Right lobe of liver (tissue), 6 donors: ENCODE measurements at regions not wholly inside any gene's neighbourhood (a gene's known extent, or its start where the extent isn't known, plus 50 kb on each side); places are given as distances from the start of the nearest gene placed in this dataset.
A peak's percentile ranks its signal among the peaks of the same experiment; 100 is the strongest.

Source experiments
- ATAC-seq, 4 donors: fragments of 200-7000 bp; cut with Tn5 transposase; one replicate each; pipeline ENCODE4 v1.9.1; 2020; ENCODE audit warnings: mild to moderate bottlenecking in 4 of 4, moderate library complexity in 4 of 4
- DNase-seq, 3 donors: peaks; one replicate each; pipeline ENCODE4 v3.0.0-alpha.2; 2020
- H3K27ac ChIP-seq, 3 donors: fragments of 200-600 bp; one replicate each; pipeline ENCODE4 v1.8.0; 2022
- H3K27me3 ChIP-seq, 2 donors: fragments of 200-600 bp; one replicate each; pipeline ENCODE4 v1.8.0; 2022
- H3K36me3 ChIP-seq, 4 donors: fragments of 200-600 bp; sonication (generic) in 1 of 4; one replicate each; pipeline versions ENCODE4 v1.5.1 to v1.8.0; 2017 to 2022; ENCODE audit warnings: control low read depth in 1 of 4
- H3K4me1 ChIP-seq, 4 donors: fragments of 200-600 bp; sonication (generic) in 1 of 4; one replicate each; pipeline versions ENCODE4 v1.5.1 to v1.8.0; 2017 to 2022; ENCODE audit warnings: control low read depth in 1 of 4
- H3K4me3 ChIP-seq, 3 donors: fragments of 200-600 bp; one replicate each; pipeline ENCODE4 v1.8.0; 2022
- H3K9me3 ChIP-seq, 4 donors: fragments of 200-600 bp; sonication (generic) in 1 of 4; one replicate each; pipeline versions ENCODE4 v1.5.1 to v1.8.0; 2017 to 2022; ENCODE audit warnings: control low read depth in 1 of 4
- POLR2A ChIP-seq: fragments of 450-650 bp; IDR thresholded peaks from one replicate; pipeline ENCODE4 v1.6.1; 2017; ENCODE audit warnings: antibody characterized with exemption, mild to moderate bottlenecking
- WGBS: methylation state at CpG from one replicate; pipeline ENCODE4 v1.1.6; 2018; ENCODE audit warnings: low coverage, low lambda C conversion rate; ENCODE audit not compliant: insufficient coverage; ENCODE audit errors: missing lambda C conversion rate; 5-methylcytosine and 5-hydroxymethylcytosine counted together
- intact Hi-C, 2 donors: fragments of 100-400 bp; cut with DNase I; formaldehyde crosslinking; loops; one replicate each; pipeline versions ENCODE4 v1.11.2 to v1.14.1; 2022
- TF ChIP-seq, protein P1 (sequence below), 4 donors: fragments of 200-600 bp in 3 of 4; fragments of 450-650 bp in 1 of 4; IDR thresholded peaks; one replicate each; pipeline versions ENCODE4 v1.5.1 to v1.8.0; 2016 to 2022; ENCODE audit warnings: antibody characterized with exemption in 4 of 4, mild to moderate bottlenecking in 2 of 4
- donor health status: DM: no; HTN: yes; CAD: no.
- donor health status: DM: no; HTN: no; CAD: no.
- donor health status: DM: no; HTN: no; CAD: no.
- donor health status: DM: no; HTN: yes; CAD: no.
- donor health status: DM: no; HTN: yes; CAD: no.

GRCh38 chr12:25328072-25328712 lies 77.5 kb upstream of the KRAS start:
- Histone ChIP-seq H3K4me3 (no peak overlapping the region), H3K4me1 (no peaks in the 10 kb centered on the region), H3K36me3 (no peaks in the 10 kb centered on the region), H3K27me3 (no peaks in the 10 kb centered on the region), H3K27ac (peak overlapping the region in 1 of 3 donors; percentile 9), H3K9me3 (no peaks in the 10 kb centered on the region)
- ATAC-seq, result peak; percentile 77 to 92 (median 88)
- TF ChIP-seq, protein P1, sequence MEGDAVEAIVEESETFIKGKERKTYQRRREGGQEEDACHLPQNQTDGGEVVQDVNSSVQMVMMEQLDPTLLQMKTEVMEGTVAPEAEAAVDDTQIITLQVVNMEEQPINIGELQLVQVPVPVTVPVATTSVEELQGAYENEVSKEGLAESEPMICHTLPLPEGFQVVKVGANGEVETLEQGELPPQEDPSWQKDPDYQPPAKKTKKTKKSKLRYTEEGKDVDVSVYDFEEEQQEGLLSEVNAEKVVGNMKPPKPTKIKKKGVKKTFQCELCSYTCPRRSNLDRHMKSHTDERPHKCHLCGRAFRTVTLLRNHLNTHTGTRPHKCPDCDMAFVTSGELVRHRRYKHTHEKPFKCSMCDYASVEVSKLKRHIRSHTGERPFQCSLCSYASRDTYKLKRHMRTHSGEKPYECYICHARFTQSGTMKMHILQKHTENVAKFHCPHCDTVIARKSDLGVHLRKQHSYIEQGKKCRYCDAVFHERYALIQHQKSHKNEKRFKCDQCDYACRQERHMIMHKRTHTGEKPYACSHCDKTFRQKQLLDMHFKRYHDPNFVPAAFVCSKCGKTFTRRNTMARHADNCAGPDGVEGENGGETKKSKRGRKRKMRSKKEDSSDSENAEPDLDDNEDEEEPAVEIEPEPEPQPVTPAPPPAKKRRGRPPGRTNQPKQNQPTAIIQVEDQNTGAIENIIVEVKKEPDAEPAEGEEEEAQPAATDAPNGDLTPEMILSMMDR (IDR thresholded peaks at IDR 0.05), result no peak
- TF ChIP-seq POLR2A, result no peak
- 25% methylated on average over 5 of the region's 5 CpGs for WGBS
- intact Hi-C loops, result no loop called here
- peak in 1 of 3 donors; percentile 59 for DNase-seq

- DNase-seq (no peak), ATAC-seq (no peak)
- 72% methylated on average over 4 of the region's 4 CpGs for WGBS
- intact Hi-C loops, result no loop called here
- H3K9me3 ChIP-seq, result no peaks in the 10 kb centered on the region
- H3K4me1 ChIP-seq, result no peaks in the 10 kb centered on the region
- H3K4me3 ChIP-seq, result no peak overlapping the region
- H3K27ac ChIP-seq, result no peak overlapping the region
- no peaks in the 10 kb centered on the region for H3K36me3 ChIP-seq
- no peaks in the 10 kb centered on the region for H3K27me3 ChIP-seq
- no peak for TF ChIP-seq POLR2A
Observed at GRCh38 chr12:25327321-25327720, 76.6 kb upstream of the KRAS start.

- no peak for ATAC-seq
Observed at GRCh38 chr12:25326326-25326725, 75.6 kb upstream of the KRAS start.

DNA sequence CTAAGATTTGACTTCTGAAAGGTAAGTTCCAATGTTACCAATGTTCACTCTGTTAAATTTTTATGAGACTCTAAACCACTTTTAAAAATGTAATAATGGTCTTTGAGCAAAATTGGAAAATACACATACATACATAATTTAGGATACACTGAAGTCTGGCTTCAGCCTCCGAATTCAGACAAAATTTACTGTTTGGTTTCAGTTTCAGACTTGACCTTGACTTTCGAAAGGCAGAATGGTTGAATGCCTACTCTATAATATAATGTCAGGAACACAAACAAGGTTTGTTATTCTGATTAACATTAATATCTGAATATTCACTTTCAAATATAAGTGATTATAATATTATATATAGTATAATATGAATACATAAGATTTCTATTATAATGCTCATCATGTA lies 74.1 kb upstream of the KRAS start:
- H3K27ac ChIP-seq, result no peak overlapping the region
- WGBS, result 39% methylated on average over 2 of the region's 2 CpGs
- no peaks in the 10 kb centered on the region for H3K9me3 ChIP-seq
- no peak for TF ChIP-seq POLR2A
- intact Hi-C loops, result no loop called here
- DNase-seq (no peak), ATAC-seq (no peak)
- H3K36me3 ChIP-seq, result no peaks in the 10 kb centered on the region
- H3K4me3 ChIP-seq, result no peak overlapping the region
- H3K27me3 ChIP-seq, result no peaks in the 10 kb centered on the region
- H3K4me1 ChIP-seq, result no peaks in the 10 kb centered on the region

More at GRCh38 chr12:25326326-25326725, 75.6 kb upstream of the KRAS start:
- 94% methylated on average over 2 of the region's 2 CpGs for WGBS
- no peaks in the 10 kb centered on the region for H3K9me3 ChIP-seq
- H3K4me3 ChIP-seq, result no peak overlapping the region
- TF ChIP-seq, protein P1 (IDR thresholded peaks at IDR 0.05), result no peak
- TF ChIP-seq POLR2A, result no peak
- H3K27me3 ChIP-seq, result no peaks in the 10 kb centered on the region
- H3K27ac ChIP-seq, result no peak overlapping the region
- intact Hi-C loops, result no loop called here
- DNase-seq, result no peak
- H3K36me3 ChIP-seq, result no peaks in the 10 kb centered on the region
- no peaks in the 10 kb centered on the region for H3K4me1 ChIP-seq

DNA sequence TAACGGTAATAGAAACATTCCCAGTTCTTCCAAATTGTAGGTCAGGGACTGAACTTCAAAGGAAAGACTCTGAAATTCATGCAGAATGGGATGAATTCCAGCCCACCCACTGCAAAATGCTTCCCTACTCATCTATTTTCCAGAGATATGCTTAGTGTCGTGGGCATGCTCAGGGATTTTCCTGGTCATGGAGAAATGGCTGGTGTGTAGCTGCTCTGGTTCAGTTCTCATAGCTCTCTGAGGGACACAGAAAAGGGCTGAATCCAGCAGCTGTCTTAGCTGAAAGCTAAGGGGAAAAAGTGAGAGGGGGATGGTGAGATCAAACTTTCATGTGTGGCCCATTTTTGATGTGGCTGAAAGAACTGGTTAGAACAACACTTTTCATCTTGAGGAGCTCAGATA lies 72.9 kb upstream of the KRAS start:
- H3K4me3 ChIP-seq, result no peak overlapping the region
- DNase-seq (no peak), ATAC-seq (no peak)
- no peaks in the 10 kb centered on the region for H3K36me3 ChIP-seq
- no peak for TF ChIP-seq POLR2A
- TF ChIP-seq, protein P1 (IDR thresholded peaks at IDR 0.05), result no peak
- WGBS, result 73% methylated on average over 2 of the region's 2 CpGs
- no peaks in the 10 kb centered on the region for H3K9me3 ChIP-seq
- no peaks in the 10 kb centered on the region for H3K4me1 ChIP-seq
- intact Hi-C loops, result no loop called here
- no peaks in the 10 kb centered on the region for H3K27me3 ChIP-seq
- H3K27ac ChIP-seq, result no peak overlapping the region
